Gastrocnemius medialis (tissue), 4 donors: ENCODE measurements at regions not wholly inside any gene's neighbourhood (a gene's known extent, or its start where the extent isn't known, plus 50 kb on each side); places are given as distances from the start of the nearest gene placed in this dataset.

ENCODE experiments used
- ATAC-seq, 2 donors: fragments of 150-250 bp; one replicate each; pipeline ENCODE4 v1.9.1; 2016
- DNase-seq, 2 donors: peaks; one replicate each; pipeline ENCODE4 v3.0.0-alpha.2; 2019
- H3K27ac ChIP-seq, 4 donors: fragments of 200-600 bp; sonication (generic); 1 replicate in 1 of 4; 2 replicates in 3 of 4; pipeline ENCODE4 v1.5.1; 2016 to 2018; ENCODE audit warnings: mild to moderate bottlenecking in 2 of 4, moderate library complexity in 1 of 4
- H3K27me3 ChIP-seq, 3 donors: fragments of 200-600 bp; sonication (generic) in 2 of 3; 1 replicate in 1 of 3; 2 replicates in 2 of 3; pipeline versions ENCODE4 v1.5.1 to v1.6.0; 2016 to 2019; ENCODE audit warnings: mild to moderate bottlenecking in 1 of 3, moderate library complexity in 1 of 3
- H3K36me3 ChIP-seq, 2 donors: fragments of 200-600 bp; sonication (generic) in 1 of 2; one replicate each; pipeline ENCODE4 v1.5.1; 2017 to 2018
- H3K4me1 ChIP-seq, 2 donors: fragments of 200-600 bp; sonication (generic) in 1 of 2; one replicate each; pipeline ENCODE4 v1.5.1; 2016 to 2017; ENCODE audit warnings: mild to moderate bottlenecking in 2 of 2
- H3K4me3 ChIP-seq, 4 donors: fragments of 200-600 bp; sonication (generic) in 3 of 4; 1 replicate in 1 of 4; 2 replicates in 3 of 4; pipeline ENCODE4 v1.5.1; 2016 to 2019; ENCODE audit warnings: mild to moderate bottlenecking in 2 of 4
- H3K9me3 ChIP-seq, 3 donors: fragments of 200-600 bp; sonication (generic) in 2 of 3; 1 replicate in 1 of 3; 2 replicates in 2 of 3; pipeline ENCODE4 v1.5.1; 2016 to 2019
- CTCF ChIP-seq, 5 experiments: fragments of 450-650 bp in 3 of 5; fragments of 200-600 bp in 2 of 5; sonication (generic) in 2 of 5; IDR thresholded peaks in 4 of 5; conservative IDR thresholded peaks in 1 of 5; 1 replicate in 4 of 5; 2 replicates in 1 of 5; pipeline ENCODE4 v1.5.1; 2016 to 2019; ENCODE audit warnings: antibody characterized with exemption in 5 of 5, mild to moderate bottlenecking in 3 of 5, moderate library complexity in 3 of 5
- POLR2A ChIP-seq, 2 donors: fragments of 450-650 bp; IDR thresholded peaks; one replicate each; pipeline ENCODE4 v1.6.1; 2017; ENCODE audit warnings: antibody characterized with exemption in 2 of 2, mild to moderate bottlenecking in 2 of 2, moderate library complexity in 2 of 2
- in situ Hi-C, 4 donors: fragments of 200-750 bp; cut with MboI; loops; one replicate each; pipeline versions ENCODE4 v1.15.0 to v1.8.0; 2017; ENCODE audit warnings: low sequenced_read_pairs in 4 of 4
- intact Hi-C: fragments of 100-400 bp; cut with DNase I; formaldehyde crosslinking; loops from one replicate; pipeline ENCODE4 v1.15.1; 2023; ENCODE audit warnings: low total_unique reads

- H3K27me3 ChIP-seq, result peaks cover 0 to 4% (median 0%) of the 10 kb centered on the region in 3 donors
- intact Hi-C loops (no loop called here), in situ Hi-C loops (no loop called here)
- ATAC-seq (no peak), DNase-seq (no peak)
- no peaks in the 10 kb centered on the region for H3K9me3 ChIP-seq
- no peak overlapping the region for H3K4me3 ChIP-seq
- H3K4me1 ChIP-seq, result peaks cover 0 to 8% of the 10 kb centered on the region in 2 donors
- H3K36me3 ChIP-seq, result no peaks in the 10 kb centered on the region
- no peak overlapping the region for H3K27ac ChIP-seq
- TF ChIP-seq CTCF (IDR thresholded peaks at IDR 0.05 in 4 of 5, conservative IDR thresholded peaks at IDR 0.05 in 1 of 5) (no peak), POLR2A (IDR thresholded peaks at IDR 0.05) (no peak)
These were observed 120.0 kb downstream of the EFNB2 start for GRCh38 chr13:106415442-106415841.

DNA sequence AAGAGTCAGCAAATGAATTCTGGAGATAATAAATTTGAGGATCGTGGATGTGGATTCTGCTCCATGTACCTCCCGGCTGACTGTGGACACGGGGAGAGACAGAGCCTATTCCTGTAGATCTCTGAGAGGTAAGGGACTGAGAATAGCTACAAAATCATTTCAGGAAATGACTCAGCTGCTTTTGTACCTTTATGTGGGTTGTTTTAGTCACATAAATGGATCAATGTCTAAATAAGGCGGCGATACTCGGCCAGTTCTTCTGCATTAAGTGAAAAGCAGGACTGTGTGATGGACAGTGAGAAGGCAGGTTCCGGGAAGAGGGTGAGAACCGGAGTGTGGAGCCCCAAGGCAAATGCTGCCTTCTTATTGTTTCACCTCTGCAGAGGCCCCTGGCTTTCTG lies 128.1 kb downstream of the EFNB2 start:
- Histone ChIP-seq H3K27ac (no peak overlapping the region), H3K36me3 (no peaks in the 10 kb centered on the region), H3K4me3 (no peak overlapping the region), H3K9me3 (no peaks in the 10 kb centered on the region), H3K27me3 (no peaks in the 10 kb centered on the region), H3K4me1 (no peaks in the 10 kb centered on the region)
- in situ Hi-C loops (no loop called here), intact Hi-C loops (no loop called here)
- no peak for TF ChIP-seq POLR2A (IDR thresholded peaks at IDR 0.05)
- no peak for TF ChIP-seq CTCF (IDR thresholded peaks at IDR 0.05 in 4 of 5, conservative IDR thresholded peaks at IDR 0.05 in 1 of 5)
- ATAC-seq (no peak), DNase-seq (no peak)

DNA sequence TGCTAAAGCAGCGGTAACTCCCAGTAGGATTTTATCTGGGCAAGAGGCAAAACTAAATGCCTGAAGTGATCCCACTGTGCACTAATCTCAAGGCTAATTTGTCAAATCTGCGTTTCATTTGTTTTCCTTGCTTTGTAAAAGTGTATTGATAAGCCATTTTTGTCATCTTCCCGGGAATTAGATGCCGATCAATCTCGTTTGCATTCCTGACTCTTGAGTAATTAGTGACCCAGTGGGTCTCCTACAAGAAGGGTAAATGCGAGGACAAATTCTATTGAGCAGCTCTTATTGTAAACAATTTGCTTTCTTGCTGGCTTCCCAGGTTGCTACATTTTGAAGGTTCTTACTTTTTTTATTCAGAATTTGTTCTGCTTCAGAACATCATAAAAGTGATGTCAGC lies 129.7 kb downstream of the EFNB2 start:
- Histone ChIP-seq H3K27me3 (no peaks in the 10 kb centered on the region), H3K36me3 (no peaks in the 10 kb centered on the region), H3K27ac (no peak overlapping the region), H3K4me1 (no peaks in the 10 kb centered on the region), H3K4me3 (no peak overlapping the region), H3K9me3 (no peaks in the 10 kb centered on the region)
- intact Hi-C loops (no loop called here), in situ Hi-C loops (no loop called here)
- DNase-seq (no peak), ATAC-seq (no peak)
- TF ChIP-seq POLR2A (IDR thresholded peaks at IDR 0.05) (no peak), CTCF (IDR thresholded peaks at IDR 0.05 in 4 of 5, conservative IDR thresholded peaks at IDR 0.05 in 1 of 5) (no peak)

- TF ChIP-seq POLR2A (IDR thresholded peaks at IDR 0.05) (no peak), CTCF (IDR thresholded peaks at IDR 0.05 in 4 of 5, conservative IDR thresholded peaks at IDR 0.05 in 1 of 5) (no peak)
- Histone ChIP-seq H3K9me3 (no peaks in the 10 kb centered on the region), H3K27ac (no peak overlapping the region), H3K4me1 (no peaks in the 10 kb centered on the region), H3K36me3 (no peaks in the 10 kb centered on the region), H3K27me3 (no peaks in the 10 kb centered on the region), H3K4me3 (no peak overlapping the region)
- DNase-seq, result no peak
- intact Hi-C loops, result no loop called here
- no peak for ATAC-seq
- in situ Hi-C loops, result no loop called here
These were observed 132.2 kb downstream of the EFNB2 start for GRCh38 chr13:106403280-106403679.

- in situ Hi-C loops, result no loop called here
- TF ChIP-seq POLR2A (IDR thresholded peaks at IDR 0.05) (no peak), CTCF (IDR thresholded peaks at IDR 0.05 in 4 of 5, conservative IDR thresholded peaks at IDR 0.05 in 1 of 5) (no peak)
These were observed 132.6 kb downstream of the EFNB2 start for GRCh38 chr13:106402866-106403265.

More at GRCh38 chr13:106402866-106403265, 132.6 kb downstream of the EFNB2 start:
- ATAC-seq (no peak), DNase-seq (no peak)
- no peaks in the 10 kb centered on the region for H3K27me3 ChIP-seq
- H3K36me3 ChIP-seq, result no peaks in the 10 kb centered on the region
- no peak overlapping the region for H3K27ac ChIP-seq
- no peaks in the 10 kb centered on the region for H3K9me3 ChIP-seq
- no peaks in the 10 kb centered on the region for H3K4me1 ChIP-seq
- H3K4me3 ChIP-seq, result no peak overlapping the region
- intact Hi-C loops, result no loop called here
